SK-N-SH (cell line): ENCODE measurements at regions not wholly inside any gene's neighbourhood (a gene's known extent, or its start where the extent isn't known, plus 50 kb on each side); places are given as distances from the start of the nearest gene placed in this dataset.
A peak's percentile ranks its signal among the peaks of the same experiment; 100 is the strongest.

Experiments used
- CTCF ChIA-PET: fragments of 300-600, 350-600 bp; formaldehyde crosslinking; extraction: SDS; loops from one replicate; lab custom pipeline; 2021; lab: Yijun Ruan, JAX
- POLR2A ChIA-PET: fragments of 350-600 bp; sonication (Branson Sonifier 250); formaldehyde crosslinking; extraction: SDS; loops from one replicate; lab custom pipeline; 2020; ENCODE audit warnings: antibody characterized with exemption, inconsistent platforms; lab: Yijun Ruan, JAX
- DNase-seq: peaks from one replicate; pipeline ENCODE4 v3.0.0; 2012
- H2AFZ ChIP-seq: fragments of 200-600 bp; sonication (generic); 2 replicates; pipeline ENCODE4 v1.8.1; 2016; ENCODE audit warnings: antibody characterized with exemption, mild to moderate bottlenecking, low read depth
- H3F3A ChIP-seq: fragments of 200-600 bp; sonication (generic); replicated peaks from 2 replicates; pipeline ENCODE3; 2016; ENCODE audit warnings: antibody characterized with exemption, mild to moderate bottlenecking; ENCODE audit not compliant: insufficient read depth
- H3K27ac ChIP-seq, 2 experiments: fragments of 200-500 bp in 1 of 2; fragments of 200-600 bp in 1 of 2; sonication (Bioruptor generic) in 1 of 2; sonication (generic), shearing (Covaris generic) in 1 of 2; 2 replicates each; pipeline versions ENCODE4 v1.5.1 to v1.6.1; 2014 to 2016; ENCODE audit warnings: low read depth in 2 of 2, inconsistent platforms in 1 of 2, low read length in 1 of 2, mild to moderate bottlenecking in 1 of 2, mixed read lengths in 1 of 2
- H3K27me3 ChIP-seq: fragments of 200-600 bp; sonication (generic), shearing (Covaris generic); 2 replicates; pipeline ENCODE4 v1.6.1; 2016; ENCODE audit warnings: mixed run types; ENCODE audit not compliant: insufficient read depth
- H3K36me3 ChIP-seq, 2 experiments: fragments of 200-500 bp in 1 of 2; fragments of 200-600 bp in 1 of 2; sonication (Bioruptor generic) in 1 of 2; sonication (generic) in 1 of 2; replicated peaks in 1 of 2; 2 replicates each; pipeline versions ENCODE3 to v1.5.1; 2014 to 2016; ENCODE audit warnings: low read length in 1 of 2, mild to moderate bottlenecking in 1 of 2; ENCODE audit not compliant: insufficient read depth in 2 of 2, control insufficient read depth in 1 of 2
- H3K4me1 ChIP-seq, 2 experiments: fragments of 200-500 bp in 1 of 2; fragments of 200-600 bp in 1 of 2; sonication (Bioruptor generic) in 1 of 2; sonication (generic), shearing (Covaris generic) in 1 of 2; 2 replicates each; pipeline versions ENCODE4 v1.5.1 to v1.6.1; 2014 to 2016; ENCODE audit warnings: low read depth in 1 of 2, low read length in 1 of 2, mixed run types in 1 of 2; ENCODE audit not compliant: insufficient read depth in 2 of 2, control insufficient read depth in 1 of 2
- H3K4me2 ChIP-seq: fragments of 200-600 bp; sonication (generic), shearing (Covaris generic); 2 replicates; pipeline ENCODE4 v1.6.1; 2017; ENCODE audit warnings: mixed run types
- H3K4me3 ChIP-seq, 2 experiments: fragments of 200-500 bp in 1 of 2; fragments of 200-600 bp in 1 of 2; sonication (Bioruptor generic) in 1 of 2; sonication (generic), shearing (Covaris generic) in 1 of 2; 2 replicates each; pipeline versions ENCODE4 v1.5.1 to v1.8.1; 2014 to 2016; ENCODE audit warnings: low read depth in 2 of 2, inconsistent platforms in 1 of 2, low read length in 1 of 2, mild to moderate bottlenecking in 1 of 2, mixed read lengths in 1 of 2, moderate library complexity in 1 of 2
- H3K79me2 ChIP-seq: fragments of 200-600 bp; sonication (generic); 2 replicates; pipeline ENCODE4 v1.8.1; 2017; ENCODE audit warnings: mild to moderate bottlenecking; ENCODE audit not compliant: insufficient read depth
- H3K9ac ChIP-seq: fragments of 200-600 bp; sonication (generic); 2 replicates; pipeline ENCODE4 v1.6.1; 2017; ENCODE audit warnings: mixed run types
- H3K9me2 ChIP-seq: fragments of 200-600 bp; sonication (generic); 2 replicates; pipeline ENCODE4 v1.6.1; 2017; ENCODE audit warnings: mixed run types
- H3K9me3 ChIP-seq: fragments of 200-600 bp; sonication (generic); 2 replicates; pipeline ENCODE4 v1.6.1; 2017; ENCODE audit warnings: mixed run types, mild to moderate bottlenecking, moderate library complexity
- H4K20me1 ChIP-seq: fragments of 200-600 bp; sonication (generic); 2 replicates; pipeline ENCODE4 v1.6.1; 2017; ENCODE audit warnings: mild to moderate bottlenecking, mixed run types; ENCODE audit not compliant: insufficient read depth
- FOXM1 ChIP-seq: IDR thresholded peaks from 2 replicates; pipeline ENCODE4 v1.4.0; 2012; ENCODE audit warnings: low read depth, mild to moderate bottlenecking
- GATA2 ChIP-seq: sonication (generic); formaldehyde crosslinking; IDR thresholded peaks from 2 replicates; pipeline ENCODE4 v1.5.0; 2020; ENCODE audit warnings: mild to moderate bottlenecking, missing genetic modification reagents
- RAD21 ChIP-seq: IDR thresholded peaks from 2 replicates; pipeline ENCODE4 v1.6.1; 2012; ENCODE audit warnings: mild to moderate bottlenecking, low read length
- WGBS: methylation state at CpG from one replicate; pipeline ENCODE4 v1.1.6; 2017; ENCODE audit warnings: low lambda C conversion rate; 5-methylcytosine and 5-hydroxymethylcytosine counted together
- TF ChIP-seq, protein P1 (sequence below): IDR thresholded peaks from 2 replicates; pipeline ENCODE4 v1.6.1; 2012; ENCODE audit warnings: mild to moderate bottlenecking, low read depth, low read length, moderate library complexity
- TF ChIP-seq, protein P2 (sequence below): fragments of 150-350 bp; IDR thresholded peaks from 2 replicates; pipeline ENCODE4 v1.6.1; 2016; ENCODE audit warnings: mild to moderate bottlenecking, low read depth, low read length

DNA sequence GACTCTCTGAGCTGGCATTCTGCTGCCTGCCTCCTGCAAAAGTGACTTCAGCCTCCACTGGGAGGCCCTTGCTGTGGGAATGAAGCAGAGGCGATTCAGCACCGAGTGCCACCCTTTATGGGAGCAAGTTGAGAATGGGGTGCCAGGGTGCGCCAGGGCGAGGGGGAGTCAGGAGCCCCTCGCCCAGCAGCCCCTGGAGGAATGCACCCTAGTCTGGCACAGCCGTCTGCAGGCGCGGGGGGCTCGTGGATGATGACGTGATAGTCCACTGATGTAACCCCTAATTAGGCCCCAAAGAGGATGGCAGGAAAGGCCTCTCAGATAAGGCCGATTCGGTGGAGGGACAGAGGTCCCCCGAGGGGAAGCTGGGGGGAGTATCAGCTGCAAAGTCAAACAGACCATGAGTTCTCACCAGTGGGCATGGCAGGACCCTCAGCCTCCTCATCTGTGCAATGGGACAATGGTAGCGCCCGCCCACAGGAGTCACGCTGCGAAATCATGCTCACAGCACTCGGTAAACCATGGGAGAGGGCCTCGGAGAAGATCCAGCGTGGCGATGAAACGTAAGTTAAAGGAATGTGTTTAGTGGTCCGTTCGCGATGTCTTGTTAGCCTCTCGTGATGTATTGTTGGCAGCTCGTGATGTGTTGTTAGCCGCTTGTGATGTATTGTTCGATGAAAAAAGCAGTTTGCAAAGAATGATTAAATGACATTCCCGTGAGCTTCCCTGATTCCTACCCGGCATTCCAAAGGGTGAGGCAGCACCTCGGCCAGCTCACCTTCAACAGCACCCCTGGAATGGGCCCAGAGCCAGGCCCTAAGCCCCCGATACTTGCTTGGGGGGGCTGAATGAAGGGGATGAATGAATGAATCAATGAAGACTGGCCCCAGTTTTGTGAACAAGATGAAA is 49.7 kb upstream of the NOTCH1 start:
- 71% methylated on average over 30 of the region's 33 CpGs for WGBS
- no peaks in the 10 kb centered on the region for H3K27me3 ChIP-seq
- no peaks in the 10 kb centered on the region for H3K79me2 ChIP-seq
- H2AFZ ChIP-seq, result no peak overlapping the region
- no peaks in the 10 kb centered on the region for H4K20me1 ChIP-seq
- H3K4me1 ChIP-seq, result no peaks in the 10 kb centered on the region; a peak in 1 of 4 replicates
- H3F3A ChIP-seq, result no peaks in the 10 kb centered on the region
- no peak overlapping the region for H3K4me3 ChIP-seq
- H3K9me3 ChIP-seq, result no peaks in the 10 kb centered on the region
- no peak overlapping the region for H3K9ac ChIP-seq
- H3K36me3 ChIP-seq, result no peaks in the 10 kb centered on the region
- ChIA-PET POLR2A (no interaction called here), CTCF (interaction anchor here (1.3 kb wide), 1 partner anchor 110 kb away, joined by 3 read pairs; no protein-coding TSS in a partner anchor)
- no peak overlapping the region for H3K27ac ChIP-seq
- H3K9me2 ChIP-seq, result no peaks in the 10 kb centered on the region
- H3K4me2 ChIP-seq, result no peak overlapping the region
- no peak for DNase-seq
- TF ChIP-seq FOXM1 (no peak), RAD21 (no peak), GATA2 (CRISPR knock-in tag) (no peak)
- TF ChIP-seq, protein P1, sequence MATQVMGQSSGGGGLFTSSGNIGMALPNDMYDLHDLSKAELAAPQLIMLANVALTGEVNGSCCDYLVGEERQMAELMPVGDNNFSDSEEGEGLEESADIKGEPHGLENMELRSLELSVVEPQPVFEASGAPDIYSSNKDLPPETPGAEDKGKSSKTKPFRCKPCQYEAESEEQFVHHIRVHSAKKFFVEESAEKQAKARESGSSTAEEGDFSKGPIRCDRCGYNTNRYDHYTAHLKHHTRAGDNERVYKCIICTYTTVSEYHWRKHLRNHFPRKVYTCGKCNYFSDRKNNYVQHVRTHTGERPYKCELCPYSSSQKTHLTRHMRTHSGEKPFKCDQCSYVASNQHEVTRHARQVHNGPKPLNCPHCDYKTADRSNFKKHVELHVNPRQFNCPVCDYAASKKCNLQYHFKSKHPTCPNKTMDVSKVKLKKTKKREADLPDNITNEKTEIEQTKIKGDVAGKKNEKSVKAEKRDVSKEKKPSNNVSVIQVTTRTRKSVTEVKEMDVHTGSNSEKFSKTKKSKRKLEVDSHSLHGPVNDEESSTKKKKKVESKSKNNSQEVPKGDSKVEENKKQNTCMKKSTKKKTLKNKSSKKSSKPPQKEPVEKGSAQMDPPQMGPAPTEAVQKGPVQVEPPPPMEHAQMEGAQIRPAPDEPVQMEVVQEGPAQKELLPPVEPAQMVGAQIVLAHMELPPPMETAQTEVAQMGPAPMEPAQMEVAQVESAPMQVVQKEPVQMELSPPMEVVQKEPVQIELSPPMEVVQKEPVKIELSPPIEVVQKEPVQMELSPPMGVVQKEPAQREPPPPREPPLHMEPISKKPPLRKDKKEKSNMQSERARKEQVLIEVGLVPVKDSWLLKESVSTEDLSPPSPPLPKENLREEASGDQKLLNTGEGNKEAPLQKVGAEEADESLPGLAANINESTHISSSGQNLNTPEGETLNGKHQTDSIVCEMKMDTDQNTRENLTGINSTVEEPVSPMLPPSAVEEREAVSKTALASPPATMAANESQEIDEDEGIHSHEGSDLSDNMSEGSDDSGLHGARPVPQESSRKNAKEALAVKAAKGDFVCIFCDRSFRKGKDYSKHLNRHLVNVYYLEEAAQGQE, result peak; percentile 39; the same call in 1 of the 2 replicates
- TF ChIP-seq, protein P2, sequence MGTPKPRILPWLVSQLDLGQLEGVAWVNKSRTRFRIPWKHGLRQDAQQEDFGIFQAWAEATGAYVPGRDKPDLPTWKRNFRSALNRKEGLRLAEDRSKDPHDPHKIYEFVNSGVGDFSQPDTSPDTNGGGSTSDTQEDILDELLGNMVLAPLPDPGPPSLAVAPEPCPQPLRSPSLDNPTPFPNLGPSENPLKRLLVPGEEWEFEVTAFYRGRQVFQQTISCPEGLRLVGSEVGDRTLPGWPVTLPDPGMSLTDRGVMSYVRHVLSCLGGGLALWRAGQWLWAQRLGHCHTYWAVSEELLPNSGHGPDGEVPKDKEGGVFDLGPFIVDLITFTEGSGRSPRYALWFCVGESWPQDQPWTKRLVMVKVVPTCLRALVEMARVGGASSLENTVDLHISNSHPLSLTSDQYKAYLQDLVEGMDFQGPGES, result no peak
